Trophoblast cell (in vitro differentiated cells and primary cell): ENCODE measurements at regions not wholly inside any gene's neighbourhood (a gene's known extent, or its start where the extent isn't known, plus 50 kb on each side); places are given as distances from the start of the nearest gene placed in this dataset.
"Not testable (repeated sequence)": the region's sequence is repeated elsewhere in the genome, so short reads cannot be mapped to it uniquely, and the experiment has no call there.

Experiments used
- DNase-seq, 2 donors: peaks; one replicate each; pipeline ENCODE4 v3.0.0-alpha.2; 2016
- H2AFZ ChIP-seq: 2 replicates; pipeline ENCODE4 v1.6.1; 2013; ENCODE audit warnings: low read length, moderate library complexity, mild to moderate bottlenecking; ENCODE audit not compliant: insufficient read depth, poor library complexity
- H2AK5ac ChIP-seq: 2 replicates; pipeline ENCODE4 v1.6.1; 2013; ENCODE audit warnings: mild to moderate bottlenecking, low read length
- H2BK120ac ChIP-seq: 2 replicates; pipeline ENCODE4 v1.6.1; 2013; ENCODE audit warnings: low read length, mild to moderate bottlenecking, moderate library complexity; ENCODE audit not compliant: insufficient read depth, poor library complexity
- H2BK12ac ChIP-seq: 2 replicates; pipeline ENCODE4 v1.6.1; 2013; ENCODE audit warnings: mild to moderate bottlenecking, low read length, moderate library complexity
- H2BK5ac ChIP-seq: 2 replicates; pipeline ENCODE4 v1.6.1; 2013; ENCODE audit warnings: low read length, low read depth, moderate library complexity, mild to moderate bottlenecking; ENCODE audit not compliant: poor library complexity
- H3K14ac ChIP-seq: 2 replicates; pipeline ENCODE4 v1.6.1; 2013; ENCODE audit warnings: mild to moderate bottlenecking, low read length
- H3K18ac ChIP-seq: 2 replicates; pipeline ENCODE4 v1.6.1; 2013; ENCODE audit warnings: mild to moderate bottlenecking, low read length
- H3K23ac ChIP-seq: 2 replicates; pipeline ENCODE4 v1.6.1; 2013; ENCODE audit warnings: low read length
- H3K27ac ChIP-seq: 2 replicates; pipeline ENCODE4 v1.5.1; 2013; ENCODE audit warnings: low read depth, mild to moderate bottlenecking, inconsistent platforms, low read length, moderate library complexity
- H3K27me3 ChIP-seq: 2 replicates; pipeline ENCODE4 v1.6.1; 2013; ENCODE audit warnings: inconsistent platforms, mild to moderate bottlenecking, low read length, moderate library complexity; ENCODE audit not compliant: insufficient read depth
- H3K36me3 ChIP-seq, 2 experiments: 1 replicate in 1 of 2; 2 replicates in 1 of 2; pipeline ENCODE4 v1.6.1; 2013; ENCODE audit warnings: low read length in 2 of 2, mild to moderate bottlenecking in 2 of 2, moderate library complexity in 1 of 2; ENCODE audit not compliant: insufficient read depth in 2 of 2, control insufficient read depth in 1 of 2
- H3K4ac ChIP-seq: 2 replicates; pipeline ENCODE4 v1.6.1; 2013; ENCODE audit warnings: low read depth, mild to moderate bottlenecking, low read length, moderate library complexity
- H3K4me1 ChIP-seq, 2 experiments: 1 replicate in 1 of 2; 2 replicates in 1 of 2; pipeline ENCODE4 v1.6.1; 2013; ENCODE audit warnings: low read length in 2 of 2, mild to moderate bottlenecking in 2 of 2, moderate library complexity in 1 of 2; ENCODE audit not compliant: insufficient read depth in 2 of 2, control insufficient read depth in 1 of 2
- H3K4me2 ChIP-seq: 2 replicates; pipeline ENCODE4 v1.6.1; 2013; ENCODE audit warnings: inconsistent platforms, mild to moderate bottlenecking, low read length, moderate library complexity
- H3K4me3 ChIP-seq: 2 replicates; pipeline ENCODE4 v1.5.1; 2013; ENCODE audit warnings: mild to moderate bottlenecking, low read depth, low read length, inconsistent platforms
- H3K79me1 ChIP-seq: one replicate; pipeline ENCODE4 v1.6.1; 2013; ENCODE audit warnings: low read length
- H3K79me2 ChIP-seq: 2 replicates; pipeline ENCODE4 v1.6.1; 2013; ENCODE audit warnings: low read length, mild to moderate bottlenecking; ENCODE audit not compliant: control insufficient read depth, insufficient read depth, poor library complexity
- H3K9ac ChIP-seq: 2 replicates; pipeline ENCODE4 v1.6.1; 2013; ENCODE audit warnings: mild to moderate bottlenecking, low read length
- H3K9me3 ChIP-seq: 2 replicates; pipeline ENCODE4 v1.6.1; 2013; ENCODE audit warnings: low read depth, mild to moderate bottlenecking, control low read depth, inconsistent platforms, low read length; ENCODE audit not compliant: insufficient read depth
- H4K12ac ChIP-seq: 2 replicates; pipeline ENCODE4 v1.6.1; 2013; ENCODE audit warnings: low read depth, mild to moderate bottlenecking, low read length, moderate library complexity
- H4K8ac ChIP-seq: 2 replicates; pipeline ENCODE4 v1.6.1; 2013; ENCODE audit warnings: low read depth, mild to moderate bottlenecking, low read length, moderate library complexity
- H4K91ac ChIP-seq: one replicate; pipeline ENCODE4 v1.6.1; 2013; ENCODE audit warnings: low read depth, mild to moderate bottlenecking, low read length, moderate library complexity
- WGBS: extraction: QIAGEN DNeasy Blood & Tissue Kit; methylation state at CpG from one replicate; pipeline ENCODE4 v1.1.7; 2013; ENCODE audit warnings: missing lambda C conversion rate; ENCODE audit not compliant: insufficient read length, insufficient coverage; ENCODE audit errors: extremely low coverage; 5-methylcytosine and 5-hydroxymethylcytosine counted together

DNA sequence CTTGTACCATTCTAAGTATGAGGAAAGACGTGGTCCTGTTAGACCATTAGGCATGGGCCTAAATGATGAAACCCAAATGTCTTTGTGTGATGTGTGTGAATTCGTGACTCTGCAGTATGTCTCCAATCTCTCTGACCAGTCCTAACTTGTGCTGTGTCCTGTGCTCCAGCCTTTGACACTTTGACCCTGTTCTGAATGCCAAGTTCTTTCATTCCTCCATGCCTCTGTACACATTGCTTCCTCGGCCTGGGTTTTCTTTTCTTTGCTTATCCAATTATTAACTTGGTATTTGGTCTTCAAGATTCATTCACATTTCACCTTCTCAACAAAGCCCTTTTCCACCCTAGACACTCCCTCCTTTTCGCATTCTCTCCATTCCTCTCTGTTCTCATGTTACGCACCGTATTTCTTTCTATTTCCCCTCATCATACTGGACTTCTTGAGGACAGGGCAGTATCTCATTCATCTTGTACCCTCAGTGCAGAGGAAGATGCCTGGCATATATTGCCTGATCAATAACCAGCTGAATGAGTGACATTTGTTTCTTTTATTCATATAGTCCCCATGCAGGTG is 138.7 kb downstream of the F11 start:
- Histone ChIP-seq H3K79me2 (no peaks in the 10 kb centered on the region), H3K9ac (no peak overlapping the region), H3K23ac (no peak overlapping the region), H3K4ac (no peak overlapping the region), H3K27me3 (no peaks in the 10 kb centered on the region), H3K4me1 (no peaks in the 10 kb centered on the region), H3K18ac (no peak overlapping the region), H2BK12ac (no peak overlapping the region), H3K79me1 (no peaks in the 10 kb centered on the region), H3K4me2 (no peak overlapping the region), H4K8ac (no peak overlapping the region), H2AK5ac (no peak overlapping the region), H3K27ac (no peak overlapping the region), H2AFZ (no peak overlapping the region), H2BK5ac (no peak overlapping the region), H3K9me3 (peaks cover 5% of the 10 kb centered on the region), H2BK120ac (no peak overlapping the region), H4K12ac (no peak overlapping the region), H3K4me3 (no peak overlapping the region), H3K14ac (no peak overlapping the region), H4K91ac (no peak overlapping the region), H3K36me3 (no peaks in the 10 kb centered on the region)
- 100% methylated on average over 1 of the region's 6 CpGs for WGBS
- no peak for DNase-seq

DNA sequence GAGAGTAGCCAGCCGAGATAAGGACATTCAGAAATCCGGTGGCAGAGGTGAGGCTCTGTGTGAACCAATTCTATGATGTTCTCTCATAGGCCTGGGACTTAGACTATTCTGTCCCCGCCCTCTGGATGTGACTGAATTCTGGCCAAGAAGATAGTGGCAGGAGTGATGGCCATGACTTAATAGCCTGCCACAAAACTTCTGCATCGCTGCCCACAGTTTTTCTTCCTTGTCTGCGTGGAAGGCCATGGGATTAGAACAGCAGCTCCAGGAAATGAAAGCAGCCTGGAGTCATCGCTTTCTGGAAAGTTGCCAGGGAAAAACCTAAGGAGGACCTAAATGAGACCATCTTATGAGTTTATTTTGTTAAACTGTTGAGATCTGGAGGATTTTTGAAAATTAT is 134.7 kb downstream of the F11 start:
- H3K9me3 ChIP-seq, result no peaks in the 10 kb centered on the region
- H4K12ac ChIP-seq, result no peak overlapping the region
- H3K14ac ChIP-seq, result no peak overlapping the region
- DNase-seq, result no peak
- no peak overlapping the region for H3K9ac ChIP-seq
- H3K4me3 ChIP-seq, result no peak overlapping the region
- H3K4me1 ChIP-seq, result no peaks in the 10 kb centered on the region
- no peak overlapping the region for H2AFZ ChIP-seq
- H2BK120ac ChIP-seq, result no peak overlapping the region
- no peaks in the 10 kb centered on the region for H3K36me3 ChIP-seq
- H3K79me2 ChIP-seq, result no peaks in the 10 kb centered on the region
- no peak overlapping the region for H2BK12ac ChIP-seq
- H4K91ac ChIP-seq, result no peak overlapping the region
- WGBS, result no CpG with 5 or more reads among the region's 6 CpGs
- H3K27ac ChIP-seq, result no peak overlapping the region
- no peak overlapping the region for H3K4ac ChIP-seq
- H3K4me2 ChIP-seq, result no peak overlapping the region
- H2AK5ac ChIP-seq, result no peak overlapping the region
- H3K79me1 ChIP-seq, result no peaks in the 10 kb centered on the region
- H4K8ac ChIP-seq, result no peak overlapping the region
- no peaks in the 10 kb centered on the region for H3K27me3 ChIP-seq
- H2BK5ac ChIP-seq, result no peak overlapping the region
- no peak overlapping the region for H3K18ac ChIP-seq
- no peak overlapping the region for H3K23ac ChIP-seq

DNA sequence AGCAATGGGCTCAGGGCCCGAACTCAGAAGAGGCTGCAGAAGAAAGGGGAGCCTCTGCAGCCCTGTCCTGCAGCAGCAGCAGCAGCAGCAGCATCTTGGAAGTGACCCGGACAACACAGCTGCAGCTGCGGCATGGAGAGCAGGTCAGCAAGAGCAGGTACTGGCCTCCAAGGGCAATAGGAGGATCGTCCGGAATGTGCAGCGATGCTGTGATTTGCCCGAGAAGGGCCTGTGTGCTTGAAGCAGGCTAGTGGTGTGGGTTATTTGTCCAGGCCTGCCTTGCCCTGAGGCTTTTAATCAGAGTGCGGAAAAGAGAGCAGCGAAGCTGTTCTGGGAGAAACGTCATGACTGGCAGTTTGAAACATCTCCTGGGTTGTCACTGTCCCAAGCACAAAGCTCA is 126.0 kb downstream of the F11 start:
- Histone ChIP-seq H2BK12ac (no peak overlapping the region), H3K79me2 (no peaks in the 10 kb centered on the region), H3K27me3 (no peaks in the 10 kb centered on the region), H2BK120ac (no peak overlapping the region), H3K4me3 (no peak overlapping the region), H4K91ac (no peak overlapping the region), H4K12ac (no peak overlapping the region), H3K4me2 (no peak overlapping the region), H3K9me3 (no peaks in the 10 kb centered on the region), H2BK5ac (no peak overlapping the region), H3K23ac (no peak overlapping the region), H3K14ac (no peak overlapping the region), H3K4ac (no peak overlapping the region), H3K79me1 (no peaks in the 10 kb centered on the region), H2AFZ (no peak overlapping the region), H4K8ac (no peak overlapping the region), H3K4me1 (no peaks in the 10 kb centered on the region), H3K36me3 (no peaks in the 10 kb centered on the region), H2AK5ac (no peak overlapping the region), H3K9ac (no peak overlapping the region), H3K18ac (no peak overlapping the region), H3K27ac (no peak overlapping the region)
- no CpG with 5 or more reads among the region's 10 CpGs for WGBS
- peak; percentile 30 to 60 for DNase-seq

DNA sequence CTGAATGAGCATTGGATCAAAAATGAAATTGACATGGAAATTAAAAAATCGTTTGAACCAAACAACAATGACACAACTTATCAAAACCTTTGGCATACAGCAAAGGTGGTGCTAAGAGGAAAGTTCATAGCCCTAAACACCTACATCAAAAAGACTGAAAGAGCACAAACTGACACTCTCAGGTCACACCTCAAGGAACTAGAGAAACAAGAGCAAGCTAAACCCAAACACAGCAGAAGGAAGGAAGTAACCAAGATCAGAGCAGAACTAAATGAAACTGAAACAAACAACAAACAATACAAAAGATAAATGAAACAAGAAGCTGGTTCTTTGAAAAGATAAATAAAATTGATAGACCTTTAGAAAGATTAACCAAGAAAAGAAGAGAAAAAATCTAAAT is 118.3 kb downstream of the F11 start:
- H3K36me3 ChIP-seq, H3K9ac ChIP-seq, H4K91ac ChIP-seq, H3K4me3 ChIP-seq, H3K18ac ChIP-seq, H4K12ac ChIP-seq, H2AFZ ChIP-seq, H3K14ac ChIP-seq, H3K9me3 ChIP-seq, H3K4ac ChIP-seq, H3K4me1 ChIP-seq, H2BK5ac ChIP-seq, H3K4me2 ChIP-seq, H3K79me1 ChIP-seq, H3K23ac ChIP-seq, H3K27me3 ChIP-seq, DNase-seq, H3K27ac ChIP-seq, H4K8ac ChIP-seq, H2BK12ac ChIP-seq, H3K79me2 ChIP-seq, H2BK120ac ChIP-seq, H2AK5ac ChIP-seq: not testable (repeated sequence)
- no CpG with 5 or more reads among the region's 1 CpG for WGBS
